GM21360 (cell line): ENCODE measurements at regions not wholly inside any gene's neighbourhood (a gene's known extent, or its start where the extent isn't known, plus 50 kb on each side); places are given as distances from the start of the nearest gene placed in this dataset.

Source experiments
- ATAC-seq: cut with Tn5 transposase; IDR thresholded peaks from one replicate; pipeline ENCODE4 v1.9.1; 2021; ENCODE audit warnings: mild to moderate bottlenecking, moderate library complexity; ENCODE audit not compliant: unreplicated experiment

DNA sequence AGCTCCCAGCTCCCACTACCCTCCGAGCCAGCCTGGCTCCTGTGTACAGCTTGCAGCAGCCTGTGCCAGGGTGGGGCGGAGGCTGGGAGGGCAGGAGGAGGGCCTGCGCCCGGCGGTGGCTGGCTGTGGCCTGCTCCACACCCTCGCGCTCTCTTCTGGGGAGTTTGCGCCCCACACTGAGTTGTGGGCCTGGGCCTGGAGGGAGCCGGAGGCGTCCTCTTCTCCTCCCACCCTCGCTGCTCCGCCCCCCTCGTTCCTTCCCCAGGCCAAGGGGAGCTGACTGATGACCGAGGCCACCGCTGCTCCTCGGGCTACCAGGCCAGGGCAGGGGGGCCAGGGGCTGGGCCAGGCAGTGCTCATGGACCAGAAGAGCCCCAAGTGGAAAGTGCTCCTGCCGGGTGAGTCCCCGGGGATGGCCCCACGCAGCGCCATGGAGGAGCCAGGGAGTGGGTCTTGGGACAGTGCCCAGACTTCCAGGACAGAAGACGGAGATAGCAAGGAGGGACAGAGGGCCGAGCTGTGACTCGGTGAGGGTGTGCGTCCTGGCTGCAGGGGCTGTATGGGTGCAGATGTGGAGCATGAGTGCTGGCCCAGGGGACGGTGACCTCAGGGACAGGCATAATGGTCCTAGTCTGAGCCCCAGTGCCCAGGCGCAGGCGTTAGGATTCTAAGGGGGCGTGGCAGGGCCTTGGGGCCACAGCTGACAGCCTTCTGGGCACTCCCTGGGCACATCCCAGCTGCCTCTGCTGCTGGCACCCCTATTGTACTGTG lies 242.1 kb upstream of the GSE1 start:
- ATAC-seq, result no peak

- no peak for ATAC-seq
These were observed 241.2 kb upstream of the GSE1 start for GRCh38 chr16:85371948-85372347.

DNA sequence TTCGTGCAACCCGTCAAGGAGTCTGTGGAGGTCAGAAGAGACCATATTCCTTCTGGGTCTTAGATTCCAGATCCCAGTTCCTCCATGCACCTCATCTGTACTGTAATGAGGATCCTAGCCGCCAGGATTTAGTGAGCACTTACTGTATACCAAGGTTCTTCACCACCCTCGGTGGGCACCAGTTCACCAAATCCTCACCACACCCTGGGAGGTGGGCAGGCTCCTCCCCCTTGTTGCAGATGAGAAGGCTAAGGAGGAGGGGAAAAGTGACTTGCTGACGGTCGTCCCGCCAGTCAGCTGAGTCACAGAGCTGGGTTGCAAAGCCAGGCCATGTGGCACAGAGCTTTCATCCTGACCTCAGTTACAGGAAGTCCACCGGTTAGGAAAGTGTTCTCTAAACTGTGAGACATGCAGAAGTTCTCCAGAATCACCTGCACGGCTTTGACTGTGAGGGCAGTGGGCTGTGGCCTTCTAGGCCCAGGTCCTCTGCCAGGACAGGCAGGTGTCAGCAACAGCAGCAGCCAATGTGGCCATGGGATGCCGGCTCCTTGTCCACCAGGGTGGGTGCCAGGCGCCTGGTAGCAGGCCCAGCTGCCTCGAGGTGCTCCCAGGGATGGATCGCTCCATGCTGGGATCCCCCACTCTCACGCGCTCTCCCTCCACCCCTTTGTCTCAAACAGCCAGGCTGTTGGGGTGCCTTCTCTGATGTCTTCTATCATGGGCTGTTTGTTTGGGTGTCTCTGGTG lies 240.3 kb upstream of the GSE1 start:
- ATAC-seq, result no peak

DNA sequence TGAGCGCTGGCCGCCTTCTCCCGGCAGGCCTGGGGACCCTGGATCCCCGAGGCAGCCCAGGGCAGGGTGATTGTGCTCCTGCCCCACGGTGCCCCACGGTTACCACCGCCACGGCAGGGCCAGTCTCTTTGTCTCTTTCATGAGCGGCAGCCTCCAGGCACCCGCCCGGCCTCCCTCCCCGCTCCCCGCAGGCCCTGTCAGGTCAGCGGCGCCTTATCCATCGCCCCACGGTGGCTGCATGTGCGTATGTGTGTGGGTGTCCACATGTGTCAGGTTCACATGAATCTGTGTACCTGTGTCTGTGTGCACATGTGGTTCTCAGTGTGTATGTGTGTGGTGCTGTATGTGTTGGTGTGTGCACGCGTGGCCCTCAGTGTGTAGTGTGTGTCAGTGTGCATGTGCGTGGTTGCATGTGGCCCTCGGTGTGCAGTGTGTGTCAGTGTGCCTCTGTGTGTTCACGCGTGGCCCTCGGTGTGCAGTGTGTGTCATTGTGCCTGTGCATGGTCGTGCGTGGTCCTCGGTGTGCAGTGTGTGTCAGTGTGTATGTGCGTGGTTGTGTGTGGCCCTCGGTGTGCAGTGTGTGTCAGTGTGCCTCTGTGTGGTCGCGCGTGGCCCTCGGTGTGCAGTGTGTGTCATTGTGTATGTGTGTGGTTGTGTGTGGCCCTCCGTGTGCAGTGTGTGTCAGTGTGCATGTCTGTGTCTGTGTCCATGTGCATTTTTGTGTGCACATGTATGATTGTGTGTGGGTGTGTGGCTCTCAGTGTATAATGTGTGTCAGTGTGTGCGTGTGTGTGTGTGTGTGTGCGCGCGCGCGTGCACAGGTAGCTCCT lies 239.2 kb upstream of the GSE1 start:
- ATAC-seq, result no peak

- ATAC-seq, result no peak
These were observed 238.6 kb upstream of the GSE1 start for GRCh38 chr16:85374571-85374872.

GRCh38 chr16:85375282-85375681 lies 237.8 kb upstream of the GSE1 start:
- ATAC-seq, result no peak

DNA sequence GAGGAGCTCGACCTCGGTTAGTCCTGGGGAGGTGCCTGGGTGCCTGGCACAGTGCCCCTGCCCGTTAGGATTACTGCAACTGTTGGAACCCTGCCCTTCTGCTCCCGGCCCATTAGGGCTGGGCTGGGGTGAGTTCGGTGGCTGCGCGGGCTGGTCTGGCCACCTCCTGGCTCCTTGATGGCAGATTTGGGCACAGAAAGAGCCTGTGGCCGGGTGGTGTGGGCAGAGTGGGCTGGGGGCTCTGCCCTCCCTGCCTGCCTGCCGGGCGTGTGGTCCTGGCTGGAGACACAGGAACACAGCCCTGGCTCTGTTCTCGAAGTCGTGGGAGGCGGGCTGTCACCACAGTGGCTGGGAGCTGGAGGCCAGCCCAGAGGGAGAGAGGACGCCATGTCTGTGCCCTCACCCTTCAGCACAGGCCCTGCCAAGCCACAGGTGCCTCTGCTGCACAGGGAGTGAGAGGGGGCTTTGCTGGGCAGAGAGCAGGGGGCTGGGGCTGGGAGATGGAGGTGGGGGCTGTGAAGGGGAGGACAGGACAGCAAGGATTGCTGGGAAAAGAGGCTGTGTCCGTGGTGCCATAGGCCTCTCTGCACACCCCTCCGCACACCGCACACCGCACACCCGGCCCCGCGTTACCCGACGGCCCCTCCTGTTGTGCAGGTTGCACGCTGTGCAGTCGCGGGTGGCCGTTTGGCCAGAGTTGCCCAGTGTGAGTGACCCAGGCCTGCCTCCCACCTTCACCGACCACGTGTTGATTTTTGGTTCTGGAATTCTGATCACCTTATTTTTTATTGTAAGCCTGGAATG lies 236.6 kb upstream of the GSE1 start:
- no peak for ATAC-seq

DNA sequence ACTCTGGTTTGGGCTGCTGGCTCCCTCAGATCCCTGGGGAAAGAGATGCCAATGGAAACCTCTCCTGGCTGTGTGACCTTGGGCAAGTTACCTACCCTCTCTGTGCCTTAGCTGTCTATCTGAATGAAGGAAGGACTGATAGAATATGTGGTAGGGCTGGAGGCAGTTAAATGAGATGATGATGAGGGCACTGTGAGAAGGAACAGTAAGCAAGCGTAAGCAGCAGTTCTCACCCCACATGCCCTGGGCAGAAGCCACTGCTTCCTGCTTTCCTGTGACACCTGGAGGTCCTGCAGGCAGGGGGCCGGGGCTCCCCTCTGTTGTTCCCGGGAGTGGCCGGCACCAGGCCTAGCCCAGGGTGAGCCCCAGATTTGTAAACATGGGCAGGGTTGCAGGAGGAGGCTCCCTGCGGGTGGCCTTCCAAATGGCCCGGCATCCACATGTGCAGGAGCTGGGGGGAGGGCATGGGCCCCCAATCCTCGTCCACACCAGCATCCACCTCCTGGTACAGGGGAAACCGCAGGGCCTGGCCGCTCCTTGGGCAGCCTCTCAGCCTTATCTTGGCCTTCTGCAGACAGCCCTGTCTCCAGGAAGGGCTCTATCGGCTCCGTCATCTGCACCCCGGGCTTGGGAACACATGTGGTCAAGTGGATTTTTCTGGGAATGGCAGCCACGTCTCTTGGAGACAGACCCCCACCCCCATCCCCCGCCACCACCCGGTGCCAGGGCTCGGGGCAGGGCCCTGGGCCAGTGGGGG lies 235.6 kb upstream of the GSE1 start:
- ATAC-seq, result no peak

- no peak for ATAC-seq
These were observed 234.7 kb upstream of the GSE1 start for GRCh38 chr16:85378145-85379040.

DNA sequence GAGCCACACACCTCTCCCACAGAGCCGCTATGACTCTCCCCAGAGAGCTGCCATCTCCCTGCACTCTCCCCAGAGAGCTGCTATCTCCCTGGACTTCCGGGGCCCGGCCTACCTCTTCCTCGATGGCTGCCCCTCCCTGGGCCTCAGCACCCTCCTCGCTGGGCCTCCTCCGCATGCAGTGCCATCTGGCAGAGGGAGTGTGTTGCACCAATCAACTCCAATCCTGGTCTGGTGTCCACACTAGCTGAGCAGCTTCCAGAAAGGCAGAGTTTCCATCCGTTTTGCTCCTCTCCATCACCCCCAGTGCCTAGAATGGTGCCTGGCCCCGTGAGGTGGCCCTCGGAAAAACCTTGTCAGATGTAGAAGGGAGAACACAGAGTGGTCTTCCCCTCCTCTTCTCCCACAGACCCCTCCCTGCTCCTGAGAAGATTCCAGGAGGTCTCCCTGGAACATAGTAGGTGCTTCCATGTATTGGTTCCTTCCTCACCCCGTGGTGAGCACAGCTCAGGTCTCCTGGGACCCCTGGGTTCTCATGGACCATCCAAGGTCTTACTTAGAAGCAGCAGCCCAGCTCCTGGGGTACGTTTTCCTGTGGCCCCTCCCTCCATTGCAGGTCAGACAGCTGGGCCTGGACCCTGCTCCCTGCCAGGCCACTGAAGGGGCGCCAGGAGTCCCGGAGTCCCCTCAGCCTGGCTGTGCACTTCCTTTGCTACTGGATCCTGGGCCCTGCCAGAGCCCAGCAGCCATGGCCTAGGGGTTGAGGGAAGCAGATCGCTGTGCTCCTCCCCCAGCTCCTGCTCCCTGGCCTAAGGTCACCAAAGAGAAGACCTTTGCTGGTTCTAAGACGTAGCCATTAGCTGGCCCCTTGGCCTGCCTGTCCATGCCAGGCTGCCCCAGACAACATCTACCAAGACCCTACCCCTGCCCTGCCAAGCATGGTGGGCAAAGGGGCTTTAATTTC lies 233.8 kb upstream of the GSE1 start:
- ATAC-seq, result no peak

GRCh38 chr16:85380002-85380395 lies 233.1 kb upstream of the GSE1 start:
- ATAC-seq, result no peak

GRCh38 chr16:85380905-85381737 lies 232.0 kb upstream of the GSE1 start:
- no peak for ATAC-seq

DNA sequence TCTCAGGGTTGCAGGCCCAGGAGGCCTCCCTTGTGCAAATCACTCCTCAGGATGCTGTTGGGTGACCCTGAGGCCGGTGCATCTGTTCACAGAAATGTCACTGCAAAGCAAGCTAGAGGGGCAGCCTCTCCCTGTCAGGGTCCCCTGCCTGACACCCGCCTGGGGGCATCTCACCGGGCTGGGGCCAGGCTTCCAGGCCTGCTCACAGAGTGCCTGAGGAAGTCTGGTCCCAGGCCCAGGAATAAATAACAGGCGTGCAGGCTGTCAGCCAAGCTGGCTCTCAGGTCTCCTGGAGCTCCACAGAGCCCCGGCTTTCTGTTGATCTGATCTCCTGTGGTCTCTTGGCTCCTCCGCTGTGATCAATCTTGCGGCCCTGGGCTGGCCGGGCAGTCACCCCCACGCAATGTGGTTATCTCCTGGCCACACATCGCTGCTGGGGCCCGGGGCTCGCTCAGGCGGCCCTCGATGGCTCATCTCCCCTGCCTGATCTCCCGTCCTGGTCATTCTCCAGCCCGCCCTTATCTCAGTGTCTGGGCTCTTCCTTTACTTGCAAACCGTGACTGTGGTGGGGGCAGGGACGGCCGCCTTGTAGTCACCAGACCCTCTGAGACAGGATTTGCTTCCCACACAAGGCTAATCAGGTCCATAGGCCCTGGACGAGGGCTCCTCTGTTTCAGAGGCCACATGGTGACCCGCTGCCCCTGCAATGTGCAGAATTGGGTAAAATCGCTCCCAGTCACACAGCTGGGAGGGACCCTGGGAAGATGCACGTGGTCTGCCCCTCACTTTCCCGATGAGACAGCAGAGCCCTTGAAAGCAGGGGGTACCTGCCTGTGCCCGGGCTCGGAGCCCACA lies 231.2 kb upstream of the GSE1 start:
- ATAC-seq, result no peak

GRCh38 chr16:85382717-85383118 lies 230.4 kb upstream of the GSE1 start:
- no peak for ATAC-seq

DNA sequence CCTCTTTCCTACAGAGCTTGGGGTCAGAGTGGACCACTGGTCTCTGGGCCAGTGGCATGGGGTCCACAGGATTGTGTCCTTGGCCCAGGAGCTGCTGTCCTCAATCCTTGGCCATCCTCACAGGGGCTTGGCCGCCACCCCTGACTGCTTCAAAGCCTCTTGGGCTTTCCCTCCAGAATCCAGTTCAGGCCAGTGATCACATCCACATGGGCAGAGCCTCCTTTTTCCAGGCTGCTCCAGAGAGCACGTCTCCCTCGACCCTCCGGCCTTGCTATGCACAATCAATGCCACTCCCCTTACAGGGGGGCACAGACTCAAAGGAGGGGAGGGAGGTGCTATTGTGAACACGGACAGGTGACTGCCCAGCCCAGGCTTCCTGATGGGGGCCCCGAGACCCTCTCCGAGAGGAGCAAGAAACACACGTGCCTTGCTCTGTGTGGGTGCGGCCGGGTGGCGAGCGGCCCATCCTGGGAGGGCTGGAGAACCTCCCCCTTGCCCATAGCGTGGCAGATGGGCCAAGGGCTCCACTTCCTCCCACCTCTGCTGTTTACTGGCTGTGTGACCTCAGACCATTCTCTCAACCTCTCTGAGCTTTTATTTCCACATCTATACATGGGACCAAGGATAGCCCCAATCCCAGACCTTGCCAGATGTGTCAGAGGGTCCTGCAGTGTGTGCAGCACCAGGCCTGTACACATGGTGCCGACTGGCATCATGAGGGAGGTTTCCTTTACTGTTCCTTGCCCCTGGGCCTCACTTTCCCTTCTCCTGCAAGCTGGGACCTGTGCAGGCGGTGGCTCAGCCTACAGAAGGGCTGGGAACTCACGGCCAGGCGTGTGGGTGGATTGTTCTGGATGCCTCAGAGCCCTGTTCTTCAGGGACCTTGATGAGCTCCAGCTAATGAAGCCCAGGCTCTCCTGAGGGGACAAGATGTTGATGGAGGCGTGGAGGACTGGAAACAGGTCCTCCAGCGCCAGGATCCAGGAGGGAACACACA lies 229.0 kb upstream of the GSE1 start:
- ATAC-seq, result no peak
